IPS-20b (cell line): ENCODE measurements at regions not wholly inside any gene's neighbourhood (a gene's known extent, or its start where the extent isn't known, plus 50 kb on each side); places are given as distances from the start of the nearest gene placed in this dataset.

Experiments
- H3K27ac ChIP-seq: one replicate; pipeline ENCODE4 v1.5.1; 2013; ENCODE audit warnings: low read length
- H3K27me3 ChIP-seq: 2 replicates; pipeline ENCODE4 v1.6.1; 2013; ENCODE audit warnings: mild to moderate bottlenecking, low read length, inconsistent platforms; ENCODE audit not compliant: insufficient read depth
- H3K36me3 ChIP-seq: 2 replicates; pipeline ENCODE4 v1.6.1; 2013; ENCODE audit warnings: low read depth, mild to moderate bottlenecking, inconsistent platforms, low read length, moderate library complexity; ENCODE audit not compliant: insufficient read depth
- H3K4me1 ChIP-seq: 2 replicates; pipeline ENCODE4 v1.6.1; 2013; ENCODE audit warnings: mild to moderate bottlenecking, control low read depth, inconsistent platforms, low read length, moderate library complexity; ENCODE audit not compliant: insufficient read depth
- H3K4me3 ChIP-seq: 2 replicates; pipeline ENCODE4 v1.5.1; 2013; ENCODE audit warnings: mild to moderate bottlenecking, low read length, inconsistent platforms
- H3K9ac ChIP-seq: 2 replicates; pipeline ENCODE4 v1.6.1; 2013; ENCODE audit warnings: low read depth, mild to moderate bottlenecking, inconsistent platforms, low read length, moderate library complexity
- H3K9me3 ChIP-seq: 2 replicates; pipeline ENCODE4 v1.6.1; 2013; ENCODE audit warnings: mild to moderate bottlenecking, low read depth, low read length, inconsistent platforms; ENCODE audit not compliant: insufficient read depth

GRCh38 chr2:64258566-64258965 lies 114.3 kb upstream of the PELI1 start:
- H3K4me3 ChIP-seq, result peak overlapping the region; percentile 64
- peak overlapping the region; percentile 46 for H3K27ac ChIP-seq
- no peaks in the 10 kb centered on the region for H3K9me3 ChIP-seq
- H3K27me3 ChIP-seq, result no peaks in the 10 kb centered on the region
- H3K4me1 ChIP-seq, result peaks cover 25% of the 10 kb centered on the region
- H3K36me3 ChIP-seq, result peaks cover 73% of the 10 kb centered on the region
- peak overlapping the region; percentile 78; the same call in 1 of the 2 replicates for H3K9ac ChIP-seq

GRCh38 chr2:64259312-64259711 lies 115.1 kb upstream of the PELI1 start:
- Histone ChIP-seq H3K9me3 (no peaks in the 10 kb centered on the region), H3K4me1 (peaks cover 32% of the 10 kb centered on the region), H3K36me3 (peaks cover 80% of the 10 kb centered on the region), H3K4me3 (peak overlapping the region; percentile 64; the same call in 1 of the 2 replicates), H3K9ac (peak overlapping the region; percentile 78; the same call in 1 of the 2 replicates), H3K27ac (no peak overlapping the region), H3K27me3 (no peaks in the 10 kb centered on the region)

DNA sequence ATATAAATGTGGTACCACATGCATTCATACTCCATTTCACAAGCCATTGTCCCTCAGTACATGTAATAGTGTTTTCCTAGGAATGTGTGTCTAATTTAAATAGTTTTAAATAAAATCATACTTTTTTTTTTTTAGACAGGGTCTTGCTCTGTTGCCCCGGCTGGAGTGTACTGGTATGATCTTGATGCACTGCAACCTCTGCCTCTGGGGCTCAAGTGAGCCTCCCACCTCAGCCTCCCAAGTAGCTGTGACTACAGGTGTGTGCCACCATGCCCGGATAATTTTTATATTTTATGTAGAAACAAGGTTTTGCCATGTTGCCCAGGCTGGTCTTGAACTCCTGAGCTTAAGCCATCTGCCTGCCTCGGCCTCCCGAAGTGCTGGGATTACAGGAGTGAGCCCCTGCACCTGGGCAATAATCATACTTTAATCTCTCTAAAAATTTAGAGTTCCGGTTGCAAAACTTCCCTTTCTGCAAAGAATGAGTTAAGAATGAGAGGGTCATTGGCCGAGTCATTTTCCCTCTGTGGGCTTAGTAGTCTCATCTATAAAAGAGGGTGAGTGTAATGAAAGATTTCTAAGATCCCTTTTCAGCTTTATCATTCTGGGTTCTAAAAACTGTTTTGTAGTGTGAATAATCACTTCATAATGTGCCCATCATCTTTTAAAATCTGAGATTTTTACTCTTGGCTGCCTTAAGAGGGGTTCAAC lies 116.0 kb upstream of the PELI1 start:
- H3K27me3 ChIP-seq, result no peaks in the 10 kb centered on the region
- H3K9me3 ChIP-seq, result no peaks in the 10 kb centered on the region
- H3K27ac ChIP-seq, result no peak overlapping the region
- H3K36me3 ChIP-seq, result peaks cover 89% of the 10 kb centered on the region
- no peak overlapping the region for H3K4me3 ChIP-seq
- peaks cover 42% of the 10 kb centered on the region for H3K4me1 ChIP-seq
- H3K9ac ChIP-seq, result no peak overlapping the region; the same call in 1 of the 2 replicates

- H3K4me1 ChIP-seq, result peaks cover 48% of the 10 kb centered on the region
- H3K9me3 ChIP-seq, result no peaks in the 10 kb centered on the region
- H3K9ac ChIP-seq, result no peak overlapping the region; the same call in 1 of the 2 replicates
- H3K4me3 ChIP-seq, result no peak overlapping the region
- H3K27ac ChIP-seq, result no peak overlapping the region
- no peaks in the 10 kb centered on the region for H3K27me3 ChIP-seq
- peaks cover 93% of the 10 kb centered on the region for H3K36me3 ChIP-seq
Measured at GRCh38 chr2:64260817-64261216, 116.6 kb upstream of the PELI1 start.

DNA sequence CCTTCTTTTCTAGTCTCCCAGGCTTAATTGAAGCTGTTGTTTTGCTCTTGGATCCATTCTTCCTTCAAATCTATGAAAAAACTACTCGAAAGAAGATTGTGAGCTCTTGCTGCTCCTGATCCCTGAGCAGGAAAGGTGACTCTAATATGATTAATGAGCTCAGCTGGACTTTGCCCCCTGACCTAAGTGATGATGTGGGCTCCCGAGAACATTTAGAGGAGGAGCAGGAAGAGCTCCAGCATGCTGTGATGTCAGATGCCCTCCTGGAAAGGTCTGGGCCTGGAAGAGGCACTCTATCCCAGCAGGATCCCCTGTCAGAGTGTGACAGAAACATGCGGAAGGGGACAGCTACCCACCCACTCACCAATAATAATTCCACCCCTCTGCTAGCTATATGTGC lies 117.9 kb upstream of the PELI1 start:
- no peak overlapping the region for H3K4me3 ChIP-seq
- H3K27me3 ChIP-seq, result no peaks in the 10 kb centered on the region
- no peak overlapping the region for H3K9ac ChIP-seq
- peaks cover 97% of the 10 kb centered on the region for H3K36me3 ChIP-seq
- H3K4me1 ChIP-seq, result peaks cover 60% of the 10 kb centered on the region
- H3K27ac ChIP-seq, result no peak overlapping the region
- no peaks in the 10 kb centered on the region for H3K9me3 ChIP-seq

DNA sequence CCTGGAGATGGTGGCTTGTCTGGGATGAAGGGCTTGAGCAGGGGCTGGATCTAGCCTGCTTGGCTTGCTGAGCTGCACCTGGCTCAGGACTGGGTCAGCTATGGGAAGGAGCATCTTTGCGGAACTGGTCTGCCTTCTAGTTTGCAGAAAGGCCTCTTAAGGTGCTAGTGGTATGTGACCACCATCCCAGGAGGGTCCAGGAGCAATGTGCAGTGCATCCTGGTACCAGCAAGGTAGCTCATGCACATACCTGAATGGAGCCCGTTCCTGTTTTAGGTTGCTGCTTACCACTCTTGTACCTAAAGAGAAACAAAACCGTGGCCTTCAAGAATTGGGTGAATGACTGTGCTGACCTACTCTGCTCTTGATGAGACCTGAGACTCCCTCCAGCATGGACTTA lies 118.6 kb upstream of the PELI1 start:
- peaks cover 92% of the 10 kb centered on the region for H3K36me3 ChIP-seq
- H3K27ac ChIP-seq, result no peak overlapping the region
- no peak overlapping the region for H3K4me3 ChIP-seq
- peaks cover 63% of the 10 kb centered on the region for H3K4me1 ChIP-seq
- no peaks in the 10 kb centered on the region for H3K9me3 ChIP-seq
- no peak overlapping the region for H3K9ac ChIP-seq
- H3K27me3 ChIP-seq, result no peaks in the 10 kb centered on the region

- Histone ChIP-seq H3K27ac (no peak overlapping the region), H3K9ac (no peak overlapping the region), H3K4me1 (peaks cover 63% of the 10 kb centered on the region), H3K27me3 (no peaks in the 10 kb centered on the region), H3K9me3 (no peaks in the 10 kb centered on the region), H3K36me3 (peaks cover 89% of the 10 kb centered on the region), H3K4me3 (no peak overlapping the region)
Measured at GRCh38 chr2:64263315-64263714, 119.1 kb upstream of the PELI1 start.

DNA sequence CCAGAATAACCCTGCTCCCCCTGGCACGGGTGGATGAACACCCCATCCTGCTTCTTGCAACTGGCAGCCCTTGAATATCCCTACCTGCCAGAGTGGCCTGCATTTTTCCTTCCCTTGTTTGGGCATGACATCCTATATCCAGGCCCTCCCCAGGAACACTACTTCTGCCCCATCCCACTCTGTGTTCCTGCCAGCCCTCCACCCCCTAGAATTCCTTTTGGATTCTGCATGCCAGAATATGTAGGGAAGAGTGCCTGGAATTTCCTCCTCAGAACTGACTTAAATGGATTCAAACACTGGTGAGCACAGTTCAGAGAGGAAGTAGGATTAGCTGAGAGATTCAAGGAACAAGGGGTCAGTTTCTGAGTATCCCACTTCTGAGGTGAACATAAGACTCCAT lies 123.5 kb upstream of the PELI1 start:
- H3K36me3 ChIP-seq, result peaks cover 60% of the 10 kb centered on the region
- no peaks in the 10 kb centered on the region for H3K27me3 ChIP-seq
- no peaks in the 10 kb centered on the region for H3K9me3 ChIP-seq
- H3K4me3 ChIP-seq, result peak overlapping the region; percentile 12; the same call in 1 of the 2 replicates
- H3K4me1 ChIP-seq, result peaks cover 67% of the 10 kb centered on the region
- H3K9ac ChIP-seq, result peak overlapping the region; percentile 63; the same call in 1 of the 2 replicates
- no peak overlapping the region for H3K27ac ChIP-seq

- H3K4me1 ChIP-seq, result peaks cover 69% of the 10 kb centered on the region
Measured at GRCh38 chr2:64268330-64269048, 124.3 kb upstream of the PELI1 start.

GRCh38 chr2:64273524-64274398 lies 129.5 kb upstream of the PELI1 start:
- Histone ChIP-seq H3K4me1 (peaks cover 55% of the 10 kb centered on the region), H3K9ac (peak overlapping the region; percentile 13; the same call in 1 of the 2 replicates), H3K27ac (no peak overlapping the region), H3K27me3 (peaks cover 6% of the 10 kb centered on the region; the same call in 1 of the 2 replicates), H3K9me3 (no peaks in the 10 kb centered on the region), H3K36me3 (peaks cover 10% of the 10 kb centered on the region; the same call in 1 of the 2 replicates), H3K4me3 (no peak overlapping the region)

More at GRCh38 chr2:64268330-64269048, 124.3 kb upstream of the PELI1 start:
- Histone ChIP-seq H3K9me3 (no peaks in the 10 kb centered on the region), H3K27ac (no peak overlapping the region), H3K9ac (peak overlapping the region; percentile 63; the same call in 1 of the 2 replicates), H3K4me3 (peak overlapping the region; percentile 12; the same call in 1 of the 2 replicates), H3K27me3 (no peaks in the 10 kb centered on the region), H3K36me3 (peaks cover 52% of the 10 kb centered on the region)
